ENCODE measurements at regions not wholly inside any gene's neighbourhood (a gene's known extent, or its start where the extent isn't known, plus 50 kb on each side); places are given as distances from the start of the nearest gene placed in this dataset.

- H3K4me3 ChIP-seq (ENCODE audit: insufficient read depth, low read length, poor library complexity, severe bottlenecking), result no peak overlapping the region
- peak overlapping the region; percentile 30 for H2AFZ ChIP-seq (ENCODE audit: low read depth, low read length, severe bottlenecking)
- H3K4me2 ChIP-seq (ENCODE audit: low read depth, low read length, poor library complexity, severe bottlenecking), result no peak overlapping the region
- no peaks in the 10 kb centered on the region for H3K9me2 ChIP-seq (replicated peaks; ENCODE audit: insufficient read depth, low read length)
- H4K20me1 ChIP-seq (ENCODE audit: low read depth, low read length), result no peaks in the 10 kb centered on the region
- TF ChIP-seq CTCF (IDR thresholded peaks at IDR 0.05; ENCODE audit: insufficient read depth, low read length, poor library complexity, severe bottlenecking) (no peak), EZH2phosphoT487 (conservative IDR thresholded peaks at IDR 0.05; ENCODE audit: low read length) (no peak)
- no peaks in the 10 kb centered on the region for H3K27me3 ChIP-seq (ENCODE audit: low read length)
- H3K27ac ChIP-seq (ENCODE audit: low read depth, low read length), result no peak overlapping the region
- no peaks in the 10 kb centered on the region for H3K9me3 ChIP-seq (ENCODE audit: insufficient read depth, low read length)
- H3F3A ChIP-seq (ENCODE audit: insufficient read depth), result no peaks in the 10 kb centered on the region
- H3K9ac ChIP-seq (ENCODE audit: low read length), result no peak overlapping the region
- H3K36me3 ChIP-seq (ENCODE audit: low read length), result no peaks in the 10 kb centered on the region
- H3K79me2 ChIP-seq (ENCODE audit: insufficient read depth, low read length), result no peaks in the 10 kb centered on the region
Measured at GRCh38 chr7:17462131-17462631, 163.7 kb downstream of the AHR start.

DNA sequence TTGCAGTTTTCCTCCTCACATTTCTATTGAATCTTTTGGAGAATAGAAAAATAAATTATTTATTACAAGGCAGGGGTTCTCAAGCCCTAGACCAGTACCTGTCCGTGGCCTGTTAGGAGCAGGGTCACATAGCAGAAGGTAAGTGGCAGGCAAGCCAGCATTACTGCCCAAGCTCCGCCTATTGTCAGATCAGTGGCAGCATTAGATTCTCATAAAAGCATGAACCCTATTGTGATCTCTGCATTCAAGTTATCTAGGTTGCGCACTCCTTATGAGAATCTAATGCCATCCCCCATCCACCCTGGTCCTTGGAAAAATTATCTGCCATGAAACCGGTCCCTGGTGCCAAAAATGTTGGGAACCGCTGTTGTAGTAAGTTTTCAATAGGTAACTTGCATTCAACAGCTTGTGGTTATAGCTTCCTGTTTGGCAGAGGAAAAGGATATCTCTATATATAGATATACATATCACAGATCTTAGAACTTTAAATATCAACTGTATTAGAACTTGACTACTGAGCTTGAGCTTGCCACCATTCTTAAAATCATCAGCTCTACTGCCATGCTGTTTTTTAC, 165.1 kb downstream of the AHR start:
- H3K27me3 ChIP-seq (ENCODE audit: low read length), result no peaks in the 10 kb centered on the region
- no peak overlapping the region for H3K9ac ChIP-seq (ENCODE audit: low read length)
- H3K9me3 ChIP-seq (ENCODE audit: insufficient read depth, low read length), result no peaks in the 10 kb centered on the region
- H3K4me3 ChIP-seq (ENCODE audit: insufficient read depth, low read length, poor library complexity, severe bottlenecking), result no peak overlapping the region
- H3K4me2 ChIP-seq (ENCODE audit: low read depth, low read length, poor library complexity, severe bottlenecking), result no peak overlapping the region
- no peaks in the 10 kb centered on the region for H3K9me2 ChIP-seq (replicated peaks; ENCODE audit: insufficient read depth, low read length)
- H3K36me3 ChIP-seq (ENCODE audit: low read length), result no peaks in the 10 kb centered on the region
- no peak overlapping the region for H2AFZ ChIP-seq (ENCODE audit: low read depth, low read length, severe bottlenecking)
- H4K20me1 ChIP-seq (ENCODE audit: low read depth, low read length), result no peaks in the 10 kb centered on the region
- no peaks in the 10 kb centered on the region for H3K79me2 ChIP-seq (ENCODE audit: insufficient read depth, low read length)
- no peaks in the 10 kb centered on the region for H3F3A ChIP-seq (ENCODE audit: insufficient read depth)
- TF ChIP-seq EZH2phosphoT487 (conservative IDR thresholded peaks at IDR 0.05; ENCODE audit: low read length), result no peak
- TF ChIP-seq CTCF (IDR thresholded peaks at IDR 0.05; ENCODE audit: insufficient read depth, low read length, poor library complexity, severe bottlenecking), result no peak
- no peak overlapping the region for H3K27ac ChIP-seq (ENCODE audit: low read depth, low read length)

DNA sequence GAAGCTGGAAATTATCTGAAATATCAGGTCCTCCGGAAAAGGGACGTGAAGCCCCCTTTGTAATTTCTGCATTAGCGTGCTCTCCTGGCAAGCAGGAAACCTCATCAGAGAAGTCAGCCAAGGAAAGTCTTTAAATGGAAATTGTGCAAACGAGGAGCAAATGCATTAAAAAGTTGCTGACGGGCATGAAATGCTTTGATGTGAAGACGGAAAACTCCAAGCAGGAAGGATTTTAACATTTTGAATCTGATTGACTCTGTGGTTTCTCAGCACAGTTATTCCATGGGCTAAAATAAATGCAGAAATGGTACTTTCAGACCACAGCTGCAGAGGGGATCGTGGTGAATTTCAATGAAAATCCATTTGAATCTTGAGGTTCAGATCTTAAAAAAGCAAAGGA, 167.8 kb downstream of the AHR start:
- Histone ChIP-seq H3K79me2 (ENCODE audit: insufficient read depth, low read length) (no peaks in the 10 kb centered on the region), H3K9me2 (replicated peaks; ENCODE audit: insufficient read depth, low read length) (no peaks in the 10 kb centered on the region), H3K36me3 (ENCODE audit: low read length) (no peaks in the 10 kb centered on the region), H3K9me3 (ENCODE audit: insufficient read depth, low read length) (no peaks in the 10 kb centered on the region), H4K20me1 (ENCODE audit: low read depth, low read length) (no peaks in the 10 kb centered on the region), H3K27ac (ENCODE audit: low read depth, low read length) (no peak overlapping the region), H3K4me2 (ENCODE audit: low read depth, low read length, poor library complexity, severe bottlenecking) (no peak overlapping the region), H3K4me3 (ENCODE audit: insufficient read depth, low read length, poor library complexity, severe bottlenecking) (no peak overlapping the region), H3K27me3 (ENCODE audit: low read length) (no peaks in the 10 kb centered on the region), H3F3A (ENCODE audit: insufficient read depth) (no peaks in the 10 kb centered on the region), H3K9ac (ENCODE audit: low read length) (no peak overlapping the region), H2AFZ (ENCODE audit: low read depth, low read length, severe bottlenecking) (no peak overlapping the region)
- no peak for TF ChIP-seq CTCF (IDR thresholded peaks at IDR 0.05; ENCODE audit: insufficient read depth, low read length, poor library complexity, severe bottlenecking)
- TF ChIP-seq EZH2phosphoT487 (conservative IDR thresholded peaks at IDR 0.05; ENCODE audit: low read length), result no peak
